Right atrium auricular region (tissue), 2 donors: ENCODE measurements at regions not wholly inside any gene's neighbourhood (a gene's known extent, or its start where the extent isn't known, plus 50 kb on each side); places are given as distances from the start of the nearest gene placed in this dataset.

ENCODE experiments used
- DNase-seq: peaks from one replicate; pipeline ENCODE4 v3.0.0-alpha.2; 2019; ENCODE audit warnings: low spot score
- H3K27ac ChIP-seq, 2 donors: fragments of 200-600 bp; sonication (generic); 1 replicate in 1 of 2; 2 replicates in 1 of 2; pipeline ENCODE4 v1.5.1; 2016 to 2019
- H3K27me3 ChIP-seq, 2 donors: fragments of 200-600 bp; sonication (generic); one replicate each; pipeline versions ENCODE4 v1.5.1 to v1.6.0; 2017 to 2019
- H3K36me3 ChIP-seq: fragments of 200-600 bp; sonication (generic); one replicate; pipeline ENCODE4 v1.5.1; 2016
- H3K4me1 ChIP-seq, 2 donors: fragments of 200-600 bp; sonication (generic); one replicate each; pipeline versions ENCODE4 v1.5.1 to v1.6.0; 2017 to 2019
- H3K4me3 ChIP-seq, 2 donors: fragments of 200-600 bp; sonication (generic); 1 replicate in 1 of 2; 2 replicates in 1 of 2; pipeline ENCODE4 v1.5.1; 2017 to 2019; ENCODE audit warnings: mild to moderate bottlenecking in 1 of 2, moderate library complexity in 1 of 2
- H3K9me3 ChIP-seq, 2 donors: fragments of 200-600 bp; sonication (generic); one replicate each; pipeline ENCODE4 v1.5.1; 2019
- TF ChIP-seq, protein P1 (sequence below), 2 donors: fragments of 200-600 bp; sonication (generic); IDR thresholded peaks; one replicate each; pipeline ENCODE4 v1.5.1; 2019; ENCODE audit warnings: antibody characterized with exemption in 2 of 2

GRCh38 chr1:69414574-69414973 is 153.1 kb upstream of the LRRC7 start:
- H3K27me3 ChIP-seq = no peaks in the 10 kb centered on the region
- H3K4me1 ChIP-seq = no peaks in the 10 kb centered on the region
- H3K4me3 ChIP-seq = no peak overlapping the region
- no peak overlapping the region for H3K27ac ChIP-seq
- H3K9me3 ChIP-seq = no peaks in the 10 kb centered on the region
- DNase-seq = no peak
- TF ChIP-seq, protein P1, sequence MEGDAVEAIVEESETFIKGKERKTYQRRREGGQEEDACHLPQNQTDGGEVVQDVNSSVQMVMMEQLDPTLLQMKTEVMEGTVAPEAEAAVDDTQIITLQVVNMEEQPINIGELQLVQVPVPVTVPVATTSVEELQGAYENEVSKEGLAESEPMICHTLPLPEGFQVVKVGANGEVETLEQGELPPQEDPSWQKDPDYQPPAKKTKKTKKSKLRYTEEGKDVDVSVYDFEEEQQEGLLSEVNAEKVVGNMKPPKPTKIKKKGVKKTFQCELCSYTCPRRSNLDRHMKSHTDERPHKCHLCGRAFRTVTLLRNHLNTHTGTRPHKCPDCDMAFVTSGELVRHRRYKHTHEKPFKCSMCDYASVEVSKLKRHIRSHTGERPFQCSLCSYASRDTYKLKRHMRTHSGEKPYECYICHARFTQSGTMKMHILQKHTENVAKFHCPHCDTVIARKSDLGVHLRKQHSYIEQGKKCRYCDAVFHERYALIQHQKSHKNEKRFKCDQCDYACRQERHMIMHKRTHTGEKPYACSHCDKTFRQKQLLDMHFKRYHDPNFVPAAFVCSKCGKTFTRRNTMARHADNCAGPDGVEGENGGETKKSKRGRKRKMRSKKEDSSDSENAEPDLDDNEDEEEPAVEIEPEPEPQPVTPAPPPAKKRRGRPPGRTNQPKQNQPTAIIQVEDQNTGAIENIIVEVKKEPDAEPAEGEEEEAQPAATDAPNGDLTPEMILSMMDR (IDR thresholded peaks at IDR 0.05) = no peak
- H3K36me3 ChIP-seq = no peaks in the 10 kb centered on the region

DNA sequence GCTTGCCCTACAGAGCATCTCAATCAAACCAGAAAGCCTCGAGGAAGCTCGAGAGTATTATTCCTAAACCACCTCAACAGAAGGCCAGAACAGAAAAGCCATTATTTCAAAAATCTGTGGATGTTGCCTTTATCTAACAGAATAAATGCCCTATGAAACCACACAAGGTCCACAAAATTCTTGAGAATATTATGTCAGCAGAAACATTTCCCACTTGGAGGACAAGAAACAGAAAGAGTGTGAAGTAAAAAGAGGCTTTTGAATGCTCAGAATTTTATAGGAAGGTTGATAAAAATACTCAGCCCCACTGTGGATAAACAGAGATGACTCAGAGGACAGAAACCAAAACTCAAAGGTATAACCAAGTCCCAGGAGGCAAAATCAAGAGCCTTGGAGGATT is 146.4 kb upstream of the LRRC7 start:
- TF ChIP-seq, protein P1 (IDR thresholded peaks at IDR 0.05) = no peak
- Histone ChIP-seq H3K36me3 (no peaks in the 10 kb centered on the region), H3K9me3 (no peaks in the 10 kb centered on the region), H3K4me1 (no peaks in the 10 kb centered on the region), H3K27me3 (no peaks in the 10 kb centered on the region), H3K27ac (no peak overlapping the region), H3K4me3 (no peak overlapping the region)
- DNase-seq = no peak

- Histone ChIP-seq H3K4me3 (no peak overlapping the region), H3K27ac (no peak overlapping the region), H3K27me3 (no peaks in the 10 kb centered on the region), H3K9me3 (no peaks in the 10 kb centered on the region), H3K36me3 (no peaks in the 10 kb centered on the region), H3K4me1 (no peaks in the 10 kb centered on the region)
- TF ChIP-seq, protein P1 (IDR thresholded peaks at IDR 0.05) = no peak
- DNase-seq = no peak
Observed at GRCh38 chr1:69425871-69426270, 141.9 kb upstream of the LRRC7 start.

DNA sequence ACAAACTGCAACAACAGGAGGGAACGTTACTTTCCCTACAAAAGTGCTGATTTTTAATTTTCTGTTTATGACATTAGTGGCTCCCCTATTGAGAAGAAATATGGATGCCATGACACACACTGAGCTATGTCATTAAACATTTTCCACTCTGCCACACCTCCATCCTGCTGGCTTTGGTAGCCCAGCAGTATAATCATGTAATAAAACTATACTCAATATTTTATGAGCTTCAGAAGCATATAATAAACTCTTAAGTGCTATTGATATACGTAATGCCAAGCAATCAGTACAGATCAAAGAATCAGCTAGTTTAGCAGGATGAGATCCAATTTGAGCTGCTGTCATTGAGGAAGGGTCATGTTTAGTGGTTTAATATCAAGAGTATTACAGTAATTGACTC is 141.3 kb upstream of the LRRC7 start:
- Histone ChIP-seq H3K4me1 (no peaks in the 10 kb centered on the region), H3K4me3 (no peak overlapping the region), H3K9me3 (no peaks in the 10 kb centered on the region), H3K27me3 (no peaks in the 10 kb centered on the region), H3K36me3 (no peaks in the 10 kb centered on the region), H3K27ac (no peak overlapping the region)
- no peak for DNase-seq
- TF ChIP-seq, protein P1 (IDR thresholded peaks at IDR 0.05) = no peak

- TF ChIP-seq, protein P1 (IDR thresholded peaks at IDR 0.05) = no peak
- no peaks in the 10 kb centered on the region for H3K27me3 ChIP-seq
- no peaks in the 10 kb centered on the region for H3K36me3 ChIP-seq
- no peak overlapping the region for H3K27ac ChIP-seq
- no peaks in the 10 kb centered on the region for H3K4me1 ChIP-seq
- no peaks in the 10 kb centered on the region for H3K9me3 ChIP-seq
- no peak overlapping the region for H3K4me3 ChIP-seq
- no peak for DNase-seq
Observed at GRCh38 chr1:69433073-69433472, 134.6 kb upstream of the LRRC7 start.

GRCh38 chr1:69436151-69436550 is 131.6 kb upstream of the LRRC7 start:
- Histone ChIP-seq H3K9me3 (no peaks in the 10 kb centered on the region), H3K4me3 (no peak overlapping the region), H3K36me3 (no peaks in the 10 kb centered on the region), H3K27me3 (no peaks in the 10 kb centered on the region), H3K4me1 (no peaks in the 10 kb centered on the region), H3K27ac (no peak overlapping the region)
- DNase-seq = no peak
- TF ChIP-seq, protein P1 (IDR thresholded peaks at IDR 0.05) = no peak
